ENCODE measurements at regions not wholly inside any gene's neighbourhood (a gene's known extent, or its start where the extent isn't known, plus 50 kb on each side); places are given as distances from the start of the nearest gene placed in this dataset.

DNA sequence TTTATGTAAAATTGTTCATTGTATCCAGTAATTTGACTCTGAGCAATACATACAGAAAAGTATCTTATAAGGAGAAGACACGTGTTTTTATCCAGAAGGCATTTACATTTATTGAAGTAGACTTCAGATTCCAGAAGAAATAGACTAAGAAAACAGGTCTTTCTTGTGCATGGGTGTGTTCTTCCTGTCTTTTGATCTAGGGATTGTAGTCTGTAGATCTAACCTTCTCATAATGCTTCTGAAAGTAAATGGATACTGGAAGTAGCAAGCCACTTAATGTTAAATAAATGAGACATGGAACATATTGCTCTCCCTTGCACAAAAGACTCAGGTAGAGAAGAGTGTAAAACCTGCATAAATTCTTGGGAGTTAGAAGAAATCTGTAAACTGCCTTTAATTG is 853.2 kb upstream of the B3GALT2 start:
- ATAC-seq (no peak), DNase-seq (no peak)
- no peak for TF ChIP-seq CTCF (IDR thresholded peaks at IDR 0.05)
- intact Hi-C loops (cut with micrococcal nuclease), result no loop called here
- Mint-ChIP-seq H3K4me3 (no peak overlapping the region), H3K4me1 (ENCODE audit: low read depth) (peaks cover 13% of the 10 kb centered on the region), H3K27ac (no peak overlapping the region), H3K36me3 (ENCODE audit: low read depth) (no peaks in the 10 kb centered on the region), H3K9me3 (peaks cover 3% of the 10 kb centered on the region), H3K27me3 (no peaks in the 10 kb centered on the region)
- ChIA-PET CTCF (no interaction called here), POLR2A (no interaction called here)

GRCh38 chr1:194033646-194034045 is 847.2 kb upstream of the B3GALT2 start:
- no peaks in the 10 kb centered on the region for H3K27me3 Mint-ChIP-seq
- peaks cover 19% of the 10 kb centered on the region for H3K9me3 Mint-ChIP-seq
- H3K36me3 Mint-ChIP-seq (ENCODE audit: low read depth), result peaks cover 5% of the 10 kb centered on the region
- CTCF ChIA-PET, result no interaction called here
- no peak overlapping the region for H3K27ac Mint-ChIP-seq
- TF ChIP-seq CTCF (IDR thresholded peaks at IDR 0.05), result no peak
- H3K4me1 Mint-ChIP-seq (ENCODE audit: low read depth), result no peaks in the 10 kb centered on the region
- POLR2A ChIA-PET, result no interaction called here
- H3K4me3 Mint-ChIP-seq, result no peak overlapping the region
- ATAC-seq, result no peak
- DNase-seq, result no peak
- intact Hi-C loops (cut with micrococcal nuclease), result no loop called here

DNA sequence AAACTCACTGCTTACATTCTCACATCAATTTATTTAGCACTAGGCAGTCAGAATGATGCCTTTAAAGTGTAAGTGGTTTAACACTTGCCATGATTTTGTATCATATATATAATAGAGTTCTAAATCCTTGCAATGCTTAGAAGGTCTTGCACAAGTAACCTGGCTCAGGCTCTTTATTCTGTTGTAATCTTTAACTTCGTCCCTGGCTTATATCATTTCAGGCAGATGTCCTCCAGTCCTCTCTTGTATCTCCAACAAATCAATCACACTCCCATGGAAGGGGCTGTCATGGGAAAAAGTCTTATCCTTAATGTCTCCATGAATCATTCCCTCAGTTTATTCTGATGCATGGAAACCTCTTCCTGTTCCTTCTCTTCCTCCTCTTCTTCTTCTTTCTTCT is 841.6 kb upstream of the B3GALT2 start:
- Mint-ChIP-seq H3K27me3 (no peaks in the 10 kb centered on the region), H3K4me3 (no peak overlapping the region), H3K4me1 (ENCODE audit: low read depth) (no peaks in the 10 kb centered on the region), H3K36me3 (ENCODE audit: low read depth) (no peaks in the 10 kb centered on the region), H3K9me3 (peaks cover 2% of the 10 kb centered on the region), H3K27ac (no peak overlapping the region)
- ChIA-PET CTCF (no interaction called here), POLR2A (no interaction called here)
- ATAC-seq (no peak), DNase-seq (no peak)
- TF ChIP-seq CTCF (IDR thresholded peaks at IDR 0.05), result no peak
- intact Hi-C loops (cut with micrococcal nuclease), result no loop called here

GRCh38 chr1:194026422-194026821 is 840.0 kb upstream of the B3GALT2 start:
- intact Hi-C loops (cut with micrococcal nuclease), result no loop called here
- CTCF ChIA-PET, result no interaction called here
- no peaks in the 10 kb centered on the region for H3K9me3 Mint-ChIP-seq
- no peaks in the 10 kb centered on the region for H3K36me3 Mint-ChIP-seq (ENCODE audit: low read depth)
- no peak for TF ChIP-seq CTCF (IDR thresholded peaks at IDR 0.05)
- ATAC-seq (no peak), DNase-seq (no peak)
- H3K27me3 Mint-ChIP-seq, result no peaks in the 10 kb centered on the region
- POLR2A ChIA-PET, result interaction anchor here (0.6 kb wide), 1 partner anchor 277 kb away, joined by 3 read pairs; no protein-coding TSS in a partner anchor
- no peak overlapping the region for H3K4me3 Mint-ChIP-seq
- no peaks in the 10 kb centered on the region for H3K4me1 Mint-ChIP-seq (ENCODE audit: low read depth)
- no peak overlapping the region for H3K27ac Mint-ChIP-seq

GRCh38 chr1:194024659-194025058 is 838.2 kb upstream of the B3GALT2 start:
- Mint-ChIP-seq H3K27ac (no peak overlapping the region), H3K4me3 (no peak overlapping the region), H3K4me1 (ENCODE audit: low read depth) (no peaks in the 10 kb centered on the region), H3K27me3 (no peaks in the 10 kb centered on the region), H3K9me3 (peaks cover 3% of the 10 kb centered on the region), H3K36me3 (ENCODE audit: low read depth) (no peaks in the 10 kb centered on the region)
- CTCF ChIA-PET, result no interaction called here
- TF ChIP-seq CTCF (IDR thresholded peaks at IDR 0.05), result no peak
- POLR2A ChIA-PET, result no interaction called here
- intact Hi-C loops (cut with micrococcal nuclease), result no loop called here
- no peak for ATAC-seq
- DNase-seq, result no peak
